CD4-positive, alpha-beta T cell treated with Interferon alpha-2 for 1 hour (primary cell): ENCODE measurements at regions not wholly inside any gene's neighbourhood (a gene's known extent, or its start where the extent isn't known, plus 50 kb on each side); places are given as distances from the start of the nearest gene placed in this dataset.

Experiments
- DNase-seq, 2 donors: peaks; one replicate each; pipeline ENCODE4 v3.0.0-alpha.2; 2020 to 2022

- no peak for DNase-seq
These were observed 1034.8 kb downstream of the MAT2B start for GRCh38 chr5:164540174-164540573.

DNA sequence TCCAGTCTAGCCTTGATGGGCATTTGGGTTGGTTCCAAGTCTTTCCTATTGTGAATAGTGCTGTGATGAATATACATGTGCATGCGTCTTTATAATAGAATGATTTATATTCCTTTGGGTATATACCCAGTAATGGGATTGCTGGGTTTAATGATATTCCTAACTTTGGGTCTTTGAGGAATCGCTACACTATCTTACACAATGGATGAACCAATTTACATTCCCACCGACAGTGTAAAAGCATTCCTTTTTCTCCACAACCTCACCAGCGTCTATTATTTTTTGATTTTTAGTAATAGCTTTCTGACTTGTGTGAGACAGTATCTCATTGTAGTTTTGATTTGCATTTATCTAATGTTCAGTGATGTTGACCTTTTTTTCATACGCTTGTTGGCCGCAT lies 1040.1 kb downstream of the MAT2B start:
- no peak for DNase-seq

DNA sequence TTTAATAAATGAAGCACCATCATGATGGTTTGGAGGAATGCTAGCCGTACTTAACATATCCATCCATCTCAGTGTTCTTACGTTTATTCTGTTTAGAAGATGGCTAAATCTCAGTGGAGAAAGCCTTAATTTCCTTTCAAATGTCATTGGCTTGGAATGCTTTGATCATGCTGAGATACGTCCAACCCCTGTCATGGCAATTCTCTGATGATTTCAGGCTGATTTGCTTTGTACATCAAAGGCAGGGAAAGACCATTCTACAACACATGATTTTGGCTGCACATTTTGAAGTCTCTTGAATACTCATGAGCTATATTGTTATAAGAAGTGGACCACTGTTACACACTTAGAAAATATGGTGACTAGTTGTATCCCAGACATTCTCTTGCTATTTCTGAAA lies 1048.4 kb downstream of the MAT2B start:
- DNase-seq: no peak

DNA sequence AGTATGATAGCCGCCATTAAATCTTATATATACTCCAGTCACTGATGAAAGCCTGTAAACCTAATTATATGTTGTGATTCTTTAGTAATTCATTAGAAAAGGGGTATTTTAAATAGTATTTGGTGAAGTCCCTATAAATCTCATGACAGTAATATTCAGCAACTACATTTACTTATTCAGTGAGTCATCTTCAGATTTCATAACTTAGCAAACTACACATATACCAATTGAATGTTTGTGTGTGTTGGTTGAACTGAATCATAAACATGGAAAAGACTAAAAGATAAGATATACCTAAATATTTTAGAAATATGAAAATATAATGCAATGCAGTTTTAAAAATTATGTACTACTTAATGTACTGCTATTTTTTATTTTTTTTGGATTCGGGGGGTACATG lies 1050.4 kb downstream of the MAT2B start:
- no peak for DNase-seq

GRCh38 chr5:164560216-164560615 lies 1054.8 kb downstream of the MAT2B start:
- no peak for DNase-seq

- no peak for DNase-seq
These were observed 1056.8 kb downstream of the MAT2B start for GRCh38 chr5:164561933-164562872.

DNA sequence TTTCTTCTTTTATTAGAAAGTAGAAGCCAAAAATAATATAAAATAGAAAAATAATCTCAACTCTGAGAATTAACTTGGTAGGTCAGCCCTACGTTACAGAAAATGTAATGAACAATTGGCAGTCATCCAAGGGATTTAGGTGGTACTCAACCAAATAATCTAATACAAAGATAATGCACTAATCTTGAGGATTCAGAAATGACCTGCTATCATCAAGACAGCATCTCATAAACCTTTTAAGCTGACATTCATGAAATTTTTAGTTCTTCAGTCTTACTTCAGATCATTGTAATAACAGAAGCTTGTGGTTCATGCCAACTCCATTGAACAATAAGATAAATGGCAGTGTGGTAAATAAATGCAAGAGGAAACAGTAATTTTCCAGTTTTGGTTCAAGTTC lies 1058.0 kb downstream of the MAT2B start:
- no peak for DNase-seq

- no peak for DNase-seq
These were observed 1068.0 kb downstream of the MAT2B start for GRCh38 chr5:164573397-164573796.

DNA sequence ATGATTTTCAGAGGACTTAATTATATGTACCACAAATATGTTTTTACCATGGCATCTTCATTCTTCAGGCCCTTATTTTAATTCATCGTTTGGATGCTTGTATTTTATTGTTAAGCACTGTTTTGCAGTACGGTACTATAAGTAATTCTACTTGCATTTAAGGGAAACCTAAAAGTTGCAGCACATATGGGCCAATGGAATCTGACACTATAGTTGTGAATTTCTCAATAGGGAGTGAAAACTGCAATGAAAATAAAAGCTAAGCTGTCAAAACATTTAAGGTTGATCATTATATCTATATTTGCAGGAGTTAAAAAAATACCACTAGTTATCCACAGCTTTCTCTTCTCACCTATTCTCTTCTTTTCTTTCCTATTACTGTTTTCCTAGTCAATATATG lies 1071.8 kb downstream of the MAT2B start:
- DNase-seq: no peak

GRCh38 chr5:164577742-164578141 lies 1072.3 kb downstream of the MAT2B start:
- DNase-seq: no peak

DNA sequence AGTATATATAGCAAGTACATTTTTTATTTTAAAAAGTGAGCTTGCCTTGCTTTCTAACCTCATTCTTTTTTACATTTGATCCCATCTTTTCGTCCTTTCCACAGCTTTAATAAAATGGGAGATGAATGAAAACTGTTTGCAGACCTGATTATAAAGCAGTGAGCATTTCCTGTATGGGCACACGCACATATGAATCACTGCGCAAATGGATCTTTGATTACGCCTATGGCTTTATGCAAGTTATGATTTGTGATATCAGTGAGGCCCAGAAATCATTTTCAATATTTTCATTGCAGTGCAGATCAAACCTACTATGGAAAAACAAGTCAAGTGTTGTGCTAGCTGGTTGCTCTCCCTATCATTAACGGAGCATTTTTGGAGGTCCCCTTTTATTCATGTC lies 1073.0 kb downstream of the MAT2B start:
- no peak for DNase-seq

- DNase-seq: no peak
These were observed 1073.5 kb downstream of the MAT2B start for GRCh38 chr5:164578911-164579310.

GRCh38 chr5:164580155-164580554 lies 1074.7 kb downstream of the MAT2B start:
- DNase-seq: no peak

- no peak for DNase-seq
These were observed 1076.5 kb downstream of the MAT2B start for GRCh38 chr5:164581889-164582288.

DNA sequence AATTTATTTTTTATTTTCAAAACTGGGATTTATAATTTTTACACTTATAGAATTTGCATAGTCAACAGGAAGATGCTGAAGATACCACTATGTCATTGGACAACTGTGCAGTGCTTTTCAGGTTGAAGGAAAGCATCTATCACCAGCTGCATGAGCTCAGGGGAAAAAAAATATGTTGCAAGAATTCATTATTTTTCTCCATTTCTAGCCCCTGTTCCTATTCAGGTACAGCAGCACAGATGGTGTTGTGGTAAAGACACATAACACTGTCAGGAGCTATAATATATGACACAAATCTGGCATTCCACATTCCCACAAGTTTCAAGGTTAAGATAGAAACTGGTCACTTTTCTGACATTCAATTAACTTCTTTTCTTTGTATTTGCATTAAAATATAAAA lies 1088.6 kb downstream of the MAT2B start:
- no peak for DNase-seq

DNA sequence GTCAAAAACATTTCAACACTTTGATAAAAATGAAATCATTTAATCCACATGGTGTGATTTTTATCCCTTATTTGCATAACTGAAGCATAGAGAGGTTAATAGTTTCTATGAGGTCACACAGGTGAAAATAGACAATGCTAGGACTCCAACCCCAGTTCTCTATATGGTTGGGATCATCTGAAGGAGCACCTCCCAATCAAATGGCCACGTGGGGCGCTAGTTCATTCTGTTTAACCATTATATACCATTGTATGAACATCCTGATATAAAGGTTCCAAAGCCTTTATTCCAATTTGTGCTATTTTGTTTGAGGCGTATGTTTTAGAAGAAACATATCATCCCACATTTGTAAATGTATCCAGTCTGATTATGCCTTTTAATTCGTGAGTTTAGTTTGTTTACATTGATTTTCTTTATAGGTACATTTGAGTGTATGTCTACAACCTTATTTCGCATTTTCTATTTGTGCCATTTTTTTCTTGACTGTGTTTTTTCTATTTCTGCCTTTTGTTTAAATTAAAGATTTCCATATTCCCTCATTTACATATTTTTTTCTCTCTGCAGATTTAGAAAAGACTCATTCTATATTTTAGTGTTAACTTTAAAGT lies 1092.0 kb downstream of the MAT2B start:
- DNase-seq: no peak

GRCh38 chr5:164600274-164600673 lies 1094.9 kb downstream of the MAT2B start:
- DNase-seq: no peak

- no peak for DNase-seq
These were observed 1095.6 kb downstream of the MAT2B start for GRCh38 chr5:164600929-164601535.

GRCh38 chr5:164608507-164608906 lies 1103.1 kb downstream of the MAT2B start:
- no peak for DNase-seq

DNA sequence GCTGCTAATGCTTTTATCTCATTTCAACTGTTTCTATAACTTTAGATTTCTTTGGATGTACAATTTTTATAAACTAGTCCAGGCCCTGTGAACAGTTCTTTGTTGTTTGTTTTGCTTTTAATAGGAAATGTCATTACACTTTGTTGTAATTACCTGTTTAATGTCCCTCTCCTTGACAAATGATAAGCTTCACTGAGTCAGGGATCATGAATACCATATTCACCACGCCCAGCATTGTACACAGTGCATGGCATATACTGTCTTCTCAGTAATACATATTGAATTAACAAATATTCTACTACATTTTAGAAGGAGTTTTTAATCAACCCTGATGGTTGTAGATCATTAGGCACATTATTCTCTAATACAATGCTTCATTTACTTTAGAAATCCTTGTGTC lies 1105.0 kb downstream of the MAT2B start:
- no peak for DNase-seq

GRCh38 chr5:164614707-164615106 lies 1109.3 kb downstream of the MAT2B start:
- DNase-seq: no peak

GRCh38 chr5:164617290-164617689 lies 1111.9 kb downstream of the MAT2B start:
- no peak for DNase-seq

DNA sequence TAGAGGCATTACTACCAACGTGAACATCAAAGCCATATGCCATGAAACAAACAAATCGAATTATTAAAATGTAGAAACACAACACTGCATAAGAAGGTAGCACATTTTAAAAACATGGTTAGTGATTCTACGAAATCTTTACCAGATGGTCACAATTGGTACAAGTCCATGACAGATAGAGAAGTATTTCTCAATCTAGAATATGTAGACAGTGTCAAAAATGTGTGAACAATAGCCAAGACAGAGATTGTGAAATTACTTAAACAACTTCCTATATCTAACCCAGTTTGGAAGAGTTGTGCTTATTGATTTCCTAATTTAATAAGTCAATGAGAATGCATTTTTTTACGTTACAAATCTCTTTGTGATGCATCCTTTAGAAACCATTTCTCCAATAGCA lies 1121.6 kb downstream of the MAT2B start:
- DNase-seq: no peak

- no peak for DNase-seq
These were observed 1131.0 kb downstream of the MAT2B start for GRCh38 chr5:164636456-164636855.
